ENCODE measurements at regions not wholly inside any gene's neighbourhood (a gene's known extent, or its start where the extent isn't known, plus 50 kb on each side); places are given as distances from the start of the nearest gene placed in this dataset.
"Not testable (repeated sequence)": the region's sequence is repeated elsewhere in the genome, so short reads cannot be mapped to it uniquely, and the experiment has no call there.

DNA sequence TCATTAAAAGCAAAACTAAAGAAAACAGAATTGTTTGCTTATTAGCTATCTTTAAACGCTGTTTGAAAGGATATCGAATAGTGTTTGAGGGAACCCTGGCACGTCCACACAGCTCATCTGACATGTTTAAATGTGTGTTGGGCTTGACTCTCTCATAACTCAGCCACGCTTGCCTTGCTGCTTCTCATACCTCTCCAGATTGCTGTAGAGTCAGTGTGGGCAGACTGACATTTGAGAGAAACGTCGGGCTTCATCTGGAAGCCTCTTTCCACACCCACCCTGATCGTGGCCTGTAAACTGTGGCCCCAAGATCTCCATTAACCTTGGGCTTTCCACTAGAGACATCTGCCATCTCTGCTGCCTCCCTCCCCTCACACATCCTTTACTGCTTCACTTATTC is 226.4 kb upstream of the PLGLB2 start:
- DNase-seq: not testable (repeated sequence)

DNA sequence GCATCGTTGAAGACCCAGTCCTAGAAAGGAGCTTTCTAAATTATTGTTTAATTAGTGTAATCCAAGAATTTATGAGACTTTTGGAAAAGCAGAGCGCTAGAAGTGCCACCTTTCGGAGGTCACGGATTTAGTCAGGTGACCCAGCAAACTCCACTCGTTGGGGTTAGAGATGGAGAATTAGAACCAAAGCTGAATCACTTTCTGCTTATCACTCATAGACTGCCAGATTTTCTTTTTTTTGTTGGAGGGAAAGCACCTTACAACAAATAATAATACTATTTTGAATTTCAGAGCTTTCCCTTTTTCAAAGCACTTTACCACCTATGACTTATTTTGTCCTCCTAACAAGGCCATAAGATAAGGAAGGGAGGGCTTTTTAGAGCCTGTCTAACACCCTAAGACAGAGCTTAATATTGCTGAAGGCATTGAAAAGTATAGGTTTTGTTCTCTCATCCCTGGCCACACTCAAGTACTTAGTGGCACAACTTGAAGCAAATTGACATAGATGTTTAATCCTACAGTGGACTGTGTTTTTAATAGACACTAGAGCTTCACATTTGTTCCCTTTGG is 223.2 kb upstream of the PLGLB2 start:
- not testable (repeated sequence) for DNase-seq

DNA sequence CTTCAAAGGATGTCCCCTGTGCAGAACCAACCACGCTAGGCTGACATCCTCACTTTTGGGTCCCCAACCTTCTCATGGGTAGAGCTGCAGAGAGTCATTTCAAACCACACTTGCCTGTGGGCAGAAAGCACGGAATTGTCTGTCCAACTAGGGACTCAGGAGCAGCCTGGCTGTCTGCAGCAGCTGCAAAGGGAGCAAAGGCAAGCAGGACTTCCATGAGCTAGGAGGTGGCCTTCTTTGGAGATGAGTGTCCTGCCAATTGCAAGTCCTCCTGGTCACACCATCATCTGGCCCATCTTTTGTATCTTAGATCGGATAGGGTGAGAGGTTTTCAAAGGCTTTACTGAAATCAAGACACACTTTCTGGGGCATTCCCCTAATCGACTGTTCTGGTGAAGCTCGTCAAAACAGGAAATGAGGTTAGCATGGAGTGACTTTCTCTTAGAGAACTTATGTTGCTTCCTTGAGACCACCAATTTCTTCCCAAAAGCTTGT is 222.3 kb upstream of the PLGLB2 start:
- DNase-seq: not testable (repeated sequence)

GRCh38 chr2:87526258-87526657 is 221.6 kb upstream of the PLGLB2 start:
- not testable (repeated sequence) for DNase-seq

GRCh38 chr2:87531968-87532715 is 215.7 kb upstream of the PLGLB2 start:
- not testable (repeated sequence) for DNase-seq

DNA sequence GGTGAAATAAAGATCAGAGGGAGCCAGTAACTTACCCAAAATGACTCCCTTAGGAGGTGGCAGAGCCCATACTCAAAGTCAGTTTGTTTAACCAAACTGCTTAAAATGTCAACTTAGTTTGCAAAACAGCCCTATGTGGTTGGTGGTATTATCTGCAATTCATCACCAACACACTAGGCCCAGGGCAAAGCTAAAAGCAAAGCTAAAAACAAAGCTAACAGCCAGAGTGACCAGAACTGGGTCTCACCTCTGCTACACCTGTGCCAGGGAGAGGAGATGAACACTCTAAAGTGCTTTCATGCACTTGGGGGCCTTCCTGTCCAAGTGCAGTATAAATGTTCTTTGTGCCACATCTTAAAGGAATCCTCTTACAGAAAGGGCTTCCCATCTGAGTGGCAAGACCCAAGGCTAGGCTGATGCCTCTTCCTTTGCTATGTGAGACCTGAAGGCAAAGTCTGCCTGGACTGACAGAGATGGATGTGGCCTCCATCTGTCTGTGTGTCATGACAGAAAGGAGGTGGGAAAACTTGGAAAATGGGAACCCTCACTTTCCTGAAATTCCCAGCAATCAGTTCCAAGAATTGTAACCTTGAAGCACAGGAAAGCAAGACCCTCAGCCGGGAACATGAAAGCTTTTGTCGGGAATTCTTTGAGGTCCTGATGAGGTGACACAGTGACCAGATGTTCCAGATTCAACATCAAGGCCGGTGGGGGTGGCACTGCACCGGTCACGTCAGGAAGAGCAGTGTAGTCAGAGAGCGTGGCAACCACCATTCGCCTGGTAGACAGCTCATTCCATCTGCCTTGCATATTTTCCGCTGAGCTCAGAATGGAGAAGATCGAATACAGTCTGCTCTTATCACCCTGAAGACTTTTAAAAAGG is 214.3 kb upstream of the PLGLB2 start:
- DNase-seq: not testable (repeated sequence)

DNA sequence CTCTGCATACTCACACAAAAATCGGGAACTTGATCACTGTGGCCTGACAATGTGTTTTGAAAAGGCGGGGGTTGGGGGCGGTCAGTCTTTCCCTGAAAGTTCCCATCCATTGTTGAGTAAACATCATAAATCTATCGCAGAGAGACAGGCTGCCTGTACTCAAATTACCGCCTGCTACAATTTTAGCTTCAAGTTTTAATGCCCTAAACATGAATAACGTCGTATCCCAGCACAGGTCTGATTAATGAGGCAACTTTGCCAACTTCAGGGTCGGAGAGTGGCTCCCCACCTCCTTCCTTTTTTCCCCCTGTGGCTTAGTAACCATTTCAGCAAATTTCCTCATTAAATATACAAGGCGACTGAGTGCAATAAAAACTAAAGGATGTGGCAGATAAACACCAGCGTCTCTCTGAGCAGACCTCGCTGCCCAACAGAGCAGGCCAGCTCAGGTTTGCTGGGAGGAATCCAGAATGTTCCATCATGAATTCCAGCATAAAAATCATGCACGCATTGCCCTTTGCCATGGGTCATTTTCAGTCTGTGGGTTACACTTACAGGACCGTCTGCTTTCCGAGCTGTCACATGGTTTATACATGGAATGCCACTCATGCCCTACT is 213.5 kb upstream of the PLGLB2 start:
- DNase-seq: not testable (repeated sequence)

GRCh38 chr2:87536427-87536826 is 211.5 kb upstream of the PLGLB2 start:
- not testable (repeated sequence) for DNase-seq

- not testable (repeated sequence) for DNase-seq
Observed at GRCh38 chr2:87537251-87537671, 210.6 kb upstream of the PLGLB2 start.

- not testable (repeated sequence) for DNase-seq
Observed at GRCh38 chr2:87538268-87538667, 209.6 kb upstream of the PLGLB2 start.

DNA sequence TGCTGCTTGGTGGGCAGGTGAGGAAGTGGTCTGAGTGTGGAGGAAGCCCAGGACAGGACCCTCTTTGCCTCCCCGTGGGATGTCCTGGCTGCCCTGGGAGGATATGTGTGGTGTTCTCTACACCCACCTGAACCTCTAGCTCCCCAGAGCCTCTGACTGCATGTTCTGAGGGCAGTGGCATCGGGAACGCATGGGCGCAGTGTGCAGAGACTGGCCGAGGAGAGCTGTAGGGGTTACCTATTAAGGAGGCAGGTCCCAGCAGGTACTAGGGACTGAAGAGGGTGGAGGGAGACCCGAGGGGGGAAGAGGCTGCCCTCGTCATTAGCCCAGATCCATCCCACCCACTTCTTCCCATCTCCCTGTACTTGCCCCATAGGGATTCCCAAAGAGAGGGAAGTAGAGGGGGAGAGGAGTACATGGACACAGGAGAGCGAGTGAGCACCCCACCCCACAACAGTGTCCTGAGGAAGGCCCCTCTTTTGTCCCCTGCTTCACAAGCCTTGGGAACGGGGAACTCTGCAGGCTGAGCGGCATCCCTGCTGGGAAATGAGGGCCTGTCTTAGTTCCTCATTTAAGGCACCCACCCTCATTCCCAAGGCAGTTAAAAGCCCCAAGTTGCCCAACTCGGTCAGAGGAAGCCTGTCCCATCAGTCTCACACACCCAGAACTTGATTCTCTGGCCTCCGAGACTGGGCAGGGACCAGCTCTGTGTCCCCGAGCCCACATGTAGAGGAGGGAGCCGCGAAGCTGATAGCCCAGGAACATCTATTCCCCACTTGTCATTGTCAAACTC is 208.5 kb upstream of the PLGLB2 start:
- DNase-seq: not testable (repeated sequence)

GRCh38 chr2:87540242-87540641 is 207.6 kb upstream of the PLGLB2 start:
- DNase-seq: not testable (repeated sequence)

DNA sequence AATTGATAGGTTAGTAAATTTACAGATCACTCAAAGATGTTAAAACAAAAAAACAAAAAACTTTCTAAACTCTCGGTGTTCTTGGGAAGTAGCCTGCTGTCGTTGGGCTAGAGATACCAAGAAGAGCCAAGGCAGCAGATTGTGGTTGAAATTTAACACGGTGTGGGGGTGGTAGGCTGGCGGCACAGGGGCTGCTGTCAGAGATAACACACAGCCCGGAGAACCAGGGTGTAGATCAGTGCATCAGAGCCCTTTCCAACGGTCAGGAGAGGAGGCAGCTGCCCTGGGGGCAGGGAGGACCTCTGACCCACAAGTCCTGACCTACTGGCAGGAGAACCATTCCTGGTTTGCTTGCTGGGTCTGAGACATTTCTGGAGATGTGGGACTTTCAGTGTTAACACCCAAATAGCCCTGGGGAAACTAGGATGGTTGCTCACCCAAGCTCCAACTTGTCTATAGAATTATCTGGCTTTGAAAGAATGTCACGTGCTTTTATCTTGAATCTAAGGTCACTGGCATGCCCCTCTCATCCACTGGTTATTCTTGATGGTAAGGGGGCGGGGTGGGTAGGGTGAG is 205.2 kb upstream of the PLGLB2 start:
- peak; percentile 72 for DNase-seq

GRCh38 chr2:87543797-87544196 is 204.1 kb upstream of the PLGLB2 start:
- DNase-seq: not testable (repeated sequence)

- DNase-seq: not testable (repeated sequence)
Observed at GRCh38 chr2:87547106-87547505, 200.8 kb upstream of the PLGLB2 start.

DNA sequence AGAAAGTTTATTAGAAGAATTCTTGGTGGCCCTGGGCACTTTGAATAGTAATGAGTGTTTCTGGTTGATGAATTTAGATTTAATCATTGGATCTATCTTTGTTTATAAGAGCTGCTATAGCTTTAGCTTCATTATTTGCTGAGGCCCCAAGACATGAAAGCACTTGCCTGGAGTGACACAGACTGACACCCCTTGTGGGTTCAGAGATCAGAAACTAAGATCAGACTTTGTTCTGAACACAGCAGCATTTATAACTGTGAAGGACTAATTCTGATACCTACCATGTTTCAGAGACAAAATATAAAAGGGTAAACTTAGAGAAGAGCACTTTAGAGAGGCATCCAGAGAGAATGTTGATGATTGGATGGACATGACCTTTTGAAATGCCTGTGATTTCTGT is 199.9 kb upstream of the PLGLB2 start:
- DNase-seq: not testable (repeated sequence)

DNA sequence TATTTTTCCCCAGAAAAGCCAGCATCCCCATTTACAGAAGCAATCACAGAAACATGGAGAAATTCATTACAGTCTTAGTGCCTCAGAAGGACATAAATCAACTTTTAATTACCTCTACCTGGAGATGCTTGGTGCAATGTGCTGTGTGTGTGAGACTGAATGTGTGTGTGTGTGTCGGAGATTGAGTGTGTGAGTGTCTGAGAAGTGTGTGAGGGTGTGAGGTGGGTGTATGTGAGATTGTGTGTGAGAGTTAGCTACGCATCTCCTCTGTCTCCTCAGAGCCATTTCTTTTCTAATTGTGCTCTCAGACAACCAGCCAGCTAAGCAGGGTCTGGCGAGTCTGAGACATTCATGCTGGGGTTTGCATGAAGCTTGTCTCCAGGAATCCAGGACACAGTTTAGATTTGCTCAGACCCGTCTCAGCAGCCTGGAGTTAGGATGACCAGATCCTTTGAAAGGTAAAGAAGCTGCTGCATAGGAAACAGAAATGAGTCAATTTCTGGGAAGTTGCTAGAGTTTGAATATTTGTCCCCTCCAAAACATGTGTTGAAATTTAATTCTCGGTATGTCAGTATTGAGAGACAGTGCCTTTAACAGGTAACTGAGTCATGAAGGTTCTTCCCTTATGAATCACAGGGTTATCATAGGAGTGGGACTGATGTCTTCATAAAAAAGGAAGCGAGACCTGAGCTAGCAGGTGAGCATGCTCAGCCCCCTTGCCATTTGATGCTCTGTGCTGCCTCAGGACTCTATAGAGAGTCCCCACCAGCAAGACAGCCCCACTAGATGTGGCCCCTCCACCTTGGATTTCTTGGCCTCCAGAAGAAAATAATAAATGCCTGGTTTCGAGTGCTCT is 199.0 kb upstream of the PLGLB2 start:
- not testable (repeated sequence) for DNase-seq

- DNase-seq: not testable (repeated sequence)
Observed at GRCh38 chr2:87549561-87550202, 198.2 kb upstream of the PLGLB2 start.

DNA sequence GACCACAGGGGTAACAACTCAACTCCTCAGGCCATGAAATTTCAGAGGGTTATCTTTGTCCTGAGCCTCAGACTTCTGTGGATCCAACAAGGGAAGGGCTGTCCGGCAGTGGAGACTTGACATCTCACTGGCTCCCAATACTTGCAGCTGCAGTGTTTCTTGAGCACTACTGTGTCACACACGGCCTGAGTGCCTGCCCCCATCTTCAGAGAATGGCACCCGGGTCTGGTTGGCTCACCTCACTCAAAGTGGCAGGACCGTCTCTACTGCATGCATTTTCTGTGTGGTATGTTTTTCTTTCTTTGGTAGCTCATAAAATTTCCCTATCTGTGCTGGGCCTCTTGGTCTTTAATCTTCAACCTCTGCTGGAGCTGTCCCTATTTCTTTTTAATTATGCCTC is 193.2 kb upstream of the PLGLB2 start:
- not testable (repeated sequence) for DNase-seq

GRCh38 chr2:87555082-87555481 is 192.8 kb upstream of the PLGLB2 start:
- DNase-seq: not testable (repeated sequence)

Data from NCI-H226 (cell line).